PFSK-1 (cell line): ENCODE measurements at regions not wholly inside any gene's neighbourhood (a gene's known extent, or its start where the extent isn't known, plus 50 kb on each side); places are given as distances from the start of the nearest gene placed in this dataset.

ENCODE experiments used
- FOXP2 ChIP-seq: optimal IDR thresholded peaks from 2 replicates; pipeline ENCODE3; 2011; ENCODE audit warnings: borderline replicate concordance, control low read depth, inconsistent platforms; ENCODE audit not compliant: insufficient read depth; ENCODE audit errors: extremely low read length, extremely low read depth
- POLR2AphosphoS5 ChIP-seq: IDR thresholded peaks from 2 replicates; pipeline ENCODE4 v1.6.1; 2012; ENCODE audit warnings: low read depth, mild to moderate bottlenecking, control low read depth, low read length, moderate library complexity
- SIN3A ChIP-seq: IDR thresholded peaks from 2 replicates; pipeline ENCODE4 v1.6.1; 2012; ENCODE audit warnings: mild to moderate bottlenecking, low read length, moderate library complexity, borderline replicate concordance; ENCODE audit not compliant: insufficient read depth
- TAF1 ChIP-seq: IDR thresholded peaks from 2 replicates; pipeline ENCODE4 v1.6.1; 2012; ENCODE audit warnings: low read length, control low read depth, borderline replicate concordance; ENCODE audit not compliant: insufficient read depth
- TF ChIP-seq, protein P1 (sequence below), 2 experiments: IDR thresholded peaks; 2 replicates each; pipeline versions ENCODE4 v1.6.1 to v1.8.0; 2011 to 2012; ENCODE audit warnings: low read depth in 2 of 2, low read length in 2 of 2, control low read depth in 1 of 2, inconsistent platforms in 1 of 2, mild to moderate bottlenecking in 1 of 2, moderate library complexity in 1 of 2; ENCODE audit not compliant: insufficient read depth in 1 of 2

DNA sequence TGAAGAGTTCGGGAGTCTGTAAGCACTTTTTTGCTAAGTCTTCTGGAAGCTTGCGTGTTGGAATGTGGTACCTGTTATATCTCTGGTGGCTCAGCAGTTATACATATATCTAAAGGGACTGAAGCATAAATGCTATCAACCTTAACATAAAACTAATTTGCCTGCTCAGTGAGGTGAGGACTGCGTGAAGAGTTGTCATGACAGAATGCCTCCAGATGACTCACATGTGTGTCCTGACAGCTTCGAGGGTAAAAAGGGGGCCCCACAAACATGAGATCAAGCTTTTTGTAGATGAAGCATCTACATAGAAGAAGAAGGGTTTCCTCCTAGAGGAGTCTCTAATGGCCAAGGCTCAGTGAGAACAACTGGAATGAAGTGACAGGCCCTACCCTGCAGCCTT, 88.8 kb upstream of the C3orf80 start:
- TF ChIP-seq TAF1 = no peak
- TF ChIP-seq FOXP2 = no peak
- no peak for TF ChIP-seq SIN3A
- TF ChIP-seq, protein P1, sequence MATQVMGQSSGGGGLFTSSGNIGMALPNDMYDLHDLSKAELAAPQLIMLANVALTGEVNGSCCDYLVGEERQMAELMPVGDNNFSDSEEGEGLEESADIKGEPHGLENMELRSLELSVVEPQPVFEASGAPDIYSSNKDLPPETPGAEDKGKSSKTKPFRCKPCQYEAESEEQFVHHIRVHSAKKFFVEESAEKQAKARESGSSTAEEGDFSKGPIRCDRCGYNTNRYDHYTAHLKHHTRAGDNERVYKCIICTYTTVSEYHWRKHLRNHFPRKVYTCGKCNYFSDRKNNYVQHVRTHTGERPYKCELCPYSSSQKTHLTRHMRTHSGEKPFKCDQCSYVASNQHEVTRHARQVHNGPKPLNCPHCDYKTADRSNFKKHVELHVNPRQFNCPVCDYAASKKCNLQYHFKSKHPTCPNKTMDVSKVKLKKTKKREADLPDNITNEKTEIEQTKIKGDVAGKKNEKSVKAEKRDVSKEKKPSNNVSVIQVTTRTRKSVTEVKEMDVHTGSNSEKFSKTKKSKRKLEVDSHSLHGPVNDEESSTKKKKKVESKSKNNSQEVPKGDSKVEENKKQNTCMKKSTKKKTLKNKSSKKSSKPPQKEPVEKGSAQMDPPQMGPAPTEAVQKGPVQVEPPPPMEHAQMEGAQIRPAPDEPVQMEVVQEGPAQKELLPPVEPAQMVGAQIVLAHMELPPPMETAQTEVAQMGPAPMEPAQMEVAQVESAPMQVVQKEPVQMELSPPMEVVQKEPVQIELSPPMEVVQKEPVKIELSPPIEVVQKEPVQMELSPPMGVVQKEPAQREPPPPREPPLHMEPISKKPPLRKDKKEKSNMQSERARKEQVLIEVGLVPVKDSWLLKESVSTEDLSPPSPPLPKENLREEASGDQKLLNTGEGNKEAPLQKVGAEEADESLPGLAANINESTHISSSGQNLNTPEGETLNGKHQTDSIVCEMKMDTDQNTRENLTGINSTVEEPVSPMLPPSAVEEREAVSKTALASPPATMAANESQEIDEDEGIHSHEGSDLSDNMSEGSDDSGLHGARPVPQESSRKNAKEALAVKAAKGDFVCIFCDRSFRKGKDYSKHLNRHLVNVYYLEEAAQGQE (IDR thresholded peaks at IDR 0.05; ENCODE audit: insufficient read depth in 1 of 2, low read depth in 2 of 2, low read length in 2 of 2) = no peak
- no peak for TF ChIP-seq POLR2AphosphoS5

DNA sequence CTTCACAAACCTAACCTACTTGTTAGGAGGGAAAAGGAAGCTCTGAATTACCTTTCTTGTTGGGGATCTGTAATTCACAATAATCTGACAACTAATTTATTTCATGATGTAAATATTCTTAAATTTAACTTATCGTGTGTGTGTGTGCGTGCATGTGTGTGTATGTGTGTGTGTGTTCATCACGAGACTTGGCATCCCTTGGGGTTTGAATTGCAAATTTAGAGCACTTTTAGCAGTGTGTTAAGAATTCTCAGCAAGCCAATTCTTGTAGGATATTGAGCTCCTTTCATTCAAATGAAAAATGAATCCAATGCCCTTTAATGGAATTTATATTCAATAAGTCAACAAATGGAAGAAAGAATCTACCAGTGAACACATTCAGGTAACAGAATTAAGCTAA, 85.9 kb upstream of the C3orf80 start:
- TF ChIP-seq, protein P1 (IDR thresholded peaks at IDR 0.05; ENCODE audit: insufficient read depth in 1 of 2, low read depth in 2 of 2, low read length in 2 of 2) = no peak
- TF ChIP-seq TAF1 (no peak), POLR2AphosphoS5 (no peak), FOXP2 (no peak), SIN3A (no peak)

DNA sequence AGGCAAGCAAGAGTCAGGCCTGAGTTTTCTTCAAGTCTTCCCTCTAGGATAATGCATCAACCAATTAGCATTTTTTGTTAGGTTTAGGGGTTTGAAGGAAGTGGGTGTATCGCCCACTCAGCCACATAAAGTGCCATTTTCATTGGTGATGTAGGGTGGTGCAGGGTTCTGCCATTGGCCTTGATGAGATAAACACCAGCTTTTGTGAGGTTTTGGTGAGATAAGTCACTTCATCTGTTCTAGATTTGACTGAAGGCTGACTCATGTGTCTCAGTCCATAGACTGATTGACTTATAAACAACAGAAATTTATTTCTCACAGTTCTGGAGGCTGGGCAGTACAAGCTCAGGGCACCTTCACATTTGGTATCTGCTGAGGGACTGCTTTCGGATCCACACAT, 84.5 kb upstream of the C3orf80 start:
- TF ChIP-seq TAF1 = no peak
- TF ChIP-seq, protein P1 (IDR thresholded peaks at IDR 0.05; ENCODE audit: insufficient read depth in 1 of 2, low read depth in 2 of 2, low read length in 2 of 2) = no peak
- no peak for TF ChIP-seq FOXP2
- no peak for TF ChIP-seq POLR2AphosphoS5
- no peak for TF ChIP-seq SIN3A

DNA sequence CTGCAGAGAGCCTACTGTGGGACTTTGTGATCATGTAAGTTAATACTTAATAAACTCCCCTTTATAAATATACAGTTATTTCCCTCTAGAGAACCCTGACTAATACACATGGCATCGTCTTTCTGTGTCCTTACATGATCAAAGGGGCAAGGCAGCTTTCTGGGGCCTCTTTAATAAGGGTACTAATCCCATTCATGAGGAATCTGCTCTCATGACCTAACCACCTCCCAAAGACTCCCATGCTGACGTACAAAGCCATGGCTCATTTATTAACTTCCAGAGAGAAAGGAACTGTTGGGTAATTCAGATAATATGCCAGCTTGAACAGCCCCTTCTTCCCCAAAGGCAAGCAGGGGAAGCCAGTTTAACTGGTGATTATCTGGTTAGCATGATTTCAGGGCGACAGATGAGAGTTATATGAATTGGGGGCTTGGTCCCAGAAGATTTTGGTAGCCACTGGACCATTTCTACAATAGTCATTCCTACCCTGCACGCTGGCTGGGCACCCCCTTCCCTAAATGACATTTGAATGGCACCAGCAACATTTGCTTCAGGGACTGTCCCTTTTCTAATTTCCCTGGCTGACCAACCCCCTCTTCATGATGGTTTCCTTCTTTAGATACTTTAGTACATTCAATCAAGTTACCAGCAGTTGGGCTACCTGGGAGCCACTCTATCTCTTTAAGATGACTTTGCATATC, 83.6 kb upstream of the C3orf80 start:
- TF ChIP-seq POLR2AphosphoS5 (no peak), SIN3A (no peak), TAF1 (no peak), FOXP2 (no peak)
- TF ChIP-seq, protein P1 (IDR thresholded peaks at IDR 0.05; ENCODE audit: insufficient read depth in 1 of 2, low read depth in 2 of 2, low read length in 2 of 2) = no peak
